H4 (cell line): ENCODE measurements at regions not wholly inside any gene's neighbourhood (a gene's known extent, or its start where the extent isn't known, plus 50 kb on each side); places are given as distances from the start of the nearest gene placed in this dataset.
A peak's percentile ranks its signal among the peaks of the same experiment; 100 is the strongest.

Experiments
- DNase-seq: peaks from one replicate; pipeline ENCODE4 v3.0.0-alpha.2; 2015; ENCODE audit warnings: low spot score

DNA sequence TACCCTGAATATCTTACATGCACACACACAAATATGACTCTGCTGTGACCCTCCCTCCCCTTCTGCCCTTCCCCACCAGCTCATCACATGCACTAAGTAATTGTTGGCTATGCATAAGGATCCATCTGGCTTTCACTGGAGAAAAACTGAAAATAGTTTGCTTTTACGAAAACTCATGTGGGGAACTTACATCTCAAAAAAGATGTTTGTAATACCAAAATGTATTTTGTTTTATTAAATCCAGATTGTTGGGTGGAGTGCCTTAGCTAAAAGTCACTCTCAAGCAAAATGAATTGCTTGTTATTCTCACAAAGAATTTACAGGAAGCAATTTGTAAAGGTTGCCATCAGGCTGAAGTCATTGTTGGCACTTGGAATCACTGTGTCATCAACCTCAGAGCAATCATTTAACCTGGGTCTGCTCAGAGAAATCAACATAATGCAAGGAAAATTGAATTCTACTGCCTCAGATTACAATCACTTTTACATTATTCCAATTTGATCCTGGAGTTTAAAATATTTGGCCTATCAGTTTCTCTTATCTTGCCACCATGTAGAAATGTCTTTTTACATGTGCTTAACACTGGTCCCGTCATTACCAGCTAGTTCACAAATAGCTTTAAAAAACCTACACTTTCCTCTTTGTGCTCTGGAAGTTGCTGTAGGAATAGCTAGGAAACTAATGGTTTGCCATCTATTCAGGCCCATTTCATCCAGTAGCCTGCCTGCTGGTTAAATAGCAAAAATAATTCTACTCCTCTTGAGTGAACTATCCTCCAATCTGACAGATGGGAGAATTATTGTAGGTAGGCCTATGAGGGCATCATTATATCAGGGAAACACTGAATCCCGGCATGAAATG is 90.3 kb upstream of the TMEM17 start:
- peak; percentile 33 for DNase-seq

DNA sequence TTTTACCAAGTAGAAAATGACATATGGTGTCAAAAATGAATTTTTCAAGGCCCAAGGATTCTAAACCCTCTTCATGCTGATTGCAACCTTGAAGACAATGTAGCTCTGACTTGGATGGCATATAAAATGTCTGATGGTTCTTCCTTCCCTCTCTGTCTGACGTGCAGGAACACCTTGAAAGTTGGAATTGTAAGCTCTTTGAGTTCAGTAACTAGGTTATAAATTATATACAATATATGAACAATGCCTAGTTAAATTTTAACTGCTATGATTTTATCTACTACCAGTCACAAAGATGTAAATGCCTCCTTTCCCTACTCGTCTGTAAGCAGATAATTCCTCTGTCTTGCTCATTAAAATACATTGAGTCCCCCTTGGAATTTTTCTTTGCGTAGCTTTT is 89.5 kb upstream of the TMEM17 start:
- DNase-seq: no peak

DNA sequence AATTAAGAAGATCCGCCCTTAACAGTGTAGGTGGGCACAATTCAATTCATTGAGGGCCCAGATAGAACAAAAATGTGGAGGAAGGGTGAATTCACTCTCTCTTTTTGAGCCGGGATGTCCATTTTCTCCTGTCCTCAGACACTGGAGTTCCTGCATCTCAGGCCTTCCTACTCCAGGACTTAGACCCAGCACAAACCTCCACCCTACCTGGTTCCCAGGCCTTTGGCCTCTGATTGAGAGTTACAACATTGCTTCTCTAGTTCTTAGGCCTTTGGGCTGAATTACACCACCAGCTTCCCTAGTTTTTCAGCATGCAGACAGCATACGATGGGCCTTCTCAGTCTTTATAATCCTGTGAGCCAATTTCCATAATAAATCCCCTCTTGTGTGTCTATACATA is 87.8 kb upstream of the TMEM17 start:
- no peak for DNase-seq

DNA sequence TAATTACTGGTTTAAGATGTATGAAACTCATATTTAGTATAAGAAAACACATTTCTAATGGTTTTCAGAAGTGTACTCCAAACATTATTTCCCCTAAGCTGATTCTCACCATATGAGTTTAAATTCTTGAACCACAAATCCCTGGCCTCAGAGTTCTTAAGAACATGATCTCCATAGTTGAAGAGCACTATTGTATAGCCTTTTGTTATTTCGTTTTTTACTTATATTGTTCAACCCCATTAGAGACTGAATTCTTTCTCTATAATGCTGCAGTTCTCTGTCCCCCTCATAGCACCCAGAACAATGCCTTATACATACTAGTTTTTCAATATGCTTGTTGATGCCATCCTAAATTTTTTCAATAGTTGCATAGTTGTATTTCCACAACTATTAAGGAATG is 85.5 kb upstream of the TMEM17 start:
- no peak for DNase-seq

GRCh38 chr2:62589691-62590356 is 83.8 kb upstream of the TMEM17 start:
- no peak for DNase-seq

GRCh38 chr2:62587592-62587991 is 81.6 kb upstream of the TMEM17 start:
- DNase-seq: no peak

DNA sequence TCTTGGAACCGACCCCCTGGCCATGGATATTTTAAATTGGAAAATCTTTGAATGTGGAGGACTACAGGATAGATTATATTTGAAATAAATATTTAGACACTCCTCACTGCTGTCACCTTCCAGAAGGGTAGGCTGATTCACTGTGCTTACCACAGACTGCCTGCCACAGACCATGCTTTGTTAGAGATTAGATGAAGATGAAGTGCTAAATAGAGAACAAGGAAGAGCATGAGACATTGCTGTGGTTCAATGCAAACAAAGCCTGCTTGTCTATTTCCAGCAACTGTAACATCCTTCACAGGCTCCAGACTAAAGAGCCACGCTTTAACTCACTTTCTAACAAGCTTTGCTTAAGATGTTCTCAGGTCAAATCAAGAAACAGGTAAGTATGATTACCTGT is 81.0 kb upstream of the TMEM17 start:
- no peak for DNase-seq

- DNase-seq: peak; percentile 19
Measured at GRCh38 chr2:62578803-62579640, 73.0 kb upstream of the TMEM17 start.

DNA sequence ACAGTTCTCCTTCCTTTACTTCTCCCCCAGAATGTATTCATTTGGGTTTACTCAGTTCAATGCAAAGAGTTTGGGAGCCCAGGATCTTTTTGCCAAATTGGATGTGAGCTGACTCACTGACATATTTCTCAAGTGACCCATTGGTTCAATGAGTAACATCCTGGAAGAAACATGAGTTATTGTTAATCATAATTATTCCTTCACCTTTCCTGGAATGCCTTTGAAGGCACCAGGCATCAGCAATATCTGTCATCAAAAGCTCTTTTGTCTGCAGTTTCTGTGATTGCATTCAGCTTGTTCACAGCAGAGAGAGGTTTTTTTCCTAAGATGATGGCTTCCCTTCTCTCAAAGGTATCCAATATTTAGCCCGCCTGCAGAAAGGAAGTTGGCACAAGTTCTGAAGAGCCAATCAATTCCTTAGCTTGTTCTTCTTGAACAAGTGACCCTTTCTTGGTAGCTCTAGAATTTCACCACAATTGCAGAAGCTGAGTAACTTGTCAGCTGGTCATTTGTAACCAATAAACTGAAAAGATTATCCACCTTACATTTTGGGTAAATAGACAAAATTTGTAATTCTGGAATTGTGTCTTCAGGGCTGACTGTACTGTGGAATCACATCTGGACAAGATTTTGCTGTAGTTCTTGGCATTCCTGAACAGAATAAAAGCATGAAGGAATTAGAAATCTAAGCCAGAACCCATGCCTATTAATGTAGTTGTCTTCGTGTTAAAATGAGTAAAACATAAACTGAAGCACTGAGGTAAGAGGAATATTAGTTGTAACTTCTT is 72.2 kb upstream of the TMEM17 start:
- DNase-seq: peak; percentile 12

GRCh38 chr2:62576276-62576939 is 70.4 kb upstream of the TMEM17 start:
- DNase-seq: no peak

- no peak for DNase-seq
Measured at GRCh38 chr2:62573936-62574335, 67.9 kb upstream of the TMEM17 start.

DNA sequence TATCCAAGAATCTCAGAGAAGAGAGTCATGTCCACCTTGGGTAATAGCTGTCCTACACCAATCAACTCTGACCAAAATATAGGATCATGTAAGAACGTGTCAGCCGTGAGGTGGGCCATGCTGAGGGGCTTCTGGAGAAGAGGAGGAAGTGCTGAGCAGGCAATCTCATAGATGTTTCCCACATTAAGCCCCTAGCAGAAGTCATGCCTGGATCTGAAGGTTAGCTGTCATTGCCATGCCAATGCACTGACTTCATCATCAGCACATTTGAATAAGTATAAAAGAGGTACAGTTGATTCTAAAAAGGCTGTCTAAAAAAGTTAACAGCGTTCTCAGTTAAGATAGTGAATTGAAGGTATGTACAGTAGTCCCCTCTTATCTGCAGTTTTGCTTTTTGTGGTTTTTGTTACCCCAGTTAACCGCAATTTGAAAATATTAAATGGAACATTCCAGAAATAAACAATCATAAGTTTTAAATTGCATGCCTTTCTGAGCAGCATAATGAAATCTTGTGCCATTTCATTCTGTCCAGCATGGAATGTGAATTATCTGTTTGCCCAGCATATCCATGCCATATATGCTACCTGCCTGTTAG is 67.2 kb upstream of the TMEM17 start:
- DNase-seq: no peak

DNA sequence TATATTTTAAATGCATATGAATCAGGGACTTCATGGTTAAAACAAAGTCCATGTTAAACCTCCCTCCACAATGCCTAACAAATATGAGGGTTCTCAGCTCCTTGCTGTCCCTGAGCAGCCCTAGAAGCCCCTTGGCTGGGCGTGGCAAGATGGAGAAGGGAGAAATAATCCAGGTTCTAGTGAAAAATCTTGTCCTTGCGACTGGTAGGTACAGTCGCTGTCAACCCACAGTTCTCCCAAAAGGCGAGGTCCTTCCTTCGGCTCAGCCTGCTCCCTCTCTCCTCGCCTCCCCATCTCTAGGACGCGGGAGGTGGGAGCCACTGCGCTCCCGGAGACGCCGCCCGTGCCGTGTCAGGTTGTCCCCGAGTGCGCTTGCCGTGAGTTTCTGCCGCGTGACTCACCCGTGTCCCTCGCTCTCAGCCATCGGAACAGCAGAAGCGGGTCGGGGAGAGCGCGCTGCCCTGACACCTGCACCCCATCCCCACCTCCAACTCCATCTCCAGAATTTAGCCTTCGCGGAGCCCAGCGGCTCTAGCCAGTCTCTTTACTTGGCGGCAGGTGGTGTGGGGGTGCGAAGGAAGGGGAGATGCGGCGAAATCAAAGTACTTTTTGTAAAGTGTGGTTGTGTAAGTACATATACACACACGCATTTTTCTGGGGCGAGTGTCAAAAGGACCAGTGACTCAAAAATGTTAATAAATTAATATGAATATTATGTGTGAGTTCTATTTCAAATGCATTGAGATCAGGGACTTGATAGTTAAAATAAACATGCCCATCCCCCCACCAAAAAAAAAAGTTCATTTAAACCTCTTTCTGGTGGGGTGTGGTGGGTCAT is 65.1 kb upstream of the TMEM17 start:
- no peak for DNase-seq

- DNase-seq: no peak
Measured at GRCh38 chr2:62569907-62570841, 64.2 kb upstream of the TMEM17 start.

DNA sequence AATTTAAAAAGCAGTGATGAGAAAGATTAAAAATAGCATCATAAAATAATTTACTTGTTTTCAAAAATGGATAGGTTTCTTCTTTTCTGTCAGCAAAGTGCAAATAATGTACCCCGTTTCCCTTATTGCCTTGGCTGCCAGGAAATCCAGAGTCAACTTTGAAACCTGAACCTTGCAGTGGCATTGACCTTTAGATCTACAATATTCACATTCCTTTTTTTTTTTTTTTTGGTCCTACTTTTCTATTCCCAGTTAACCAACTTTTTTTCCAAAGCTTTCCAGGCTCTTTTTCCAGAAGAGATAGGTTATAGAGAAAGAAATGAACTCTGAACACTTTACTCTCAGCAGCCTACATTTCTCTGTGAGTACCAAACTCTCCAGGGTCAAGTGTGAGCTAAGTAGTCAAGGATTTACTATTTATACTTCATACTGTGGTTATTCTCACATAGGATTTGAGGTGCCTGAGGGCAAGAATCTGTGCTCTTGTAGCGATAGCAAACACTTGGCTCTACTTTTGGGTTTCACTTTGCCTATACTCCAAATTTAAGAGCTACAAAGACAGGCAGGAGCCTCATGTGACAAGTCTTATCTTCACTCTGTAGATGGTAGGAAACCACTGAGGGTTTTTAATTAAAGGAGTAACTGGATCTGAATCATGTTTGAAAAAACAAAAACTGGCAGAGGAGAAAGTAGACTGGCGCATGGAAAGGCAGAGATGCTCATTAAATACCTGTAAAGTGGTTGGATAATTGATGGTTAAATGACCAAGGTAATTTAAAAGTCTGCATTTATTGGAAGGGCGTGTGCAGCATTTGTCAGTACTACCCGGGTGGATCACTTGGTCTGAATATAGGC is 63.2 kb upstream of the TMEM17 start:
- peak; percentile 23 for DNase-seq

DNA sequence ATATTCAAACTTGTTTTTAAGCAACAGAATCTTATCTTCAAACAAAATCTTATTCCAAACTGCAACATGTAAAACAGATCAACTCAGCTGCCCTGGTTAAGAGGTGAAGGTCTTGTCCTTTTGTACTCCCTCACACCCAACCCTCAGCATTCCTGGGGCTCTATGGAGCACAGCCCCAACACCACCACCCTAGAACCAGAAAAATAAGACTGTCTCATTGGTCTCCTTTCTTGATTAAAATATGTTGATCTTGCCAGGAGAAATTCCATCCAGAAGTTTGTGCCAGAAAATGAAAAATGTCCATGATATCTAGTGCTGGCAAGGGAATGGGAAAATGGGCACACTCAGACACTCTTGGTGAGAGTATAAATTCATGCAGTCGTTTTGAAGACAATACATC is 62.1 kb upstream of the TMEM17 start:
- DNase-seq: no peak

DNA sequence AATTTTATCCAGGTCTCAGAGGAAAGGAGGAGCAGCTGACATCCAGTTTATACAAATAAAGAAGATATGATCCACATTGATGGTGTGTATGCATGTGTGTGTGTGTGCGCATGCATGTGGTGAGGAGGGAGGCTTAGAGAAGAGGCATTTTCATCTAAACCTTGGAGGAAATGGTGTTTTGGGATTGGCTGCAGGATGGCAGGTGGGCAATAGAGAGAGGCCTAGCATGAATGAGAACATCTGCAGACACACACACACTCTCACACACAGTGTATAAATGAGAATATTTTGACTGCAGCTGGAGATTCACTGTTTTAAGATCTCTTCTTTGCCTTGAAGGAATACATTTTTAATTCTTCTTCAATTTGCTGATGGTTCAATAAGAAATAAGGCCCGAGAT is 61.7 kb upstream of the TMEM17 start:
- no peak for DNase-seq

DNA sequence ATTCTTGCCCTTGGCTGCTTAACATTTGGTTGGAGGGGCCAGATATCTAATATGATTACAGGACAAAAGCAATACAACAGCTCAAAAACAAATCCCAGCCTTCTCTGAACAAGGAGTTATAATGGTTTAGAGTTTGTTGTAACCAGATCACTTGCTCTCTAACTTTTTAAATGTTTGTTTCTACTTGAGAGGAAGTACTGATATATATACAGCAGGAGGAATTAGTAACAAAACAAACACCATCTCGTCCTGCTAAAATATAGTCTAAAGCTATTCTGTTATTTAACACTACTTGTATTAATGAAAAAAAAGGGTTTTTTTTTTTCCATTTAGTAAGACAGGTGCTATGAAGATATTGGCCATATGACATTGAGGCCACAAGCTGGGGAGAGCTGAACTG is 60.9 kb upstream of the TMEM17 start:
- no peak for DNase-seq
